ENCODE measurements at regions not wholly inside any gene's neighbourhood (a gene's known extent, or its start where the extent isn't known, plus 50 kb on each side); places are given as distances from the start of the nearest gene placed in this dataset.

- TF ChIP-seq POLR2A (IDR thresholded peaks at IDR 0.05) = no peak
- no peak for TF ChIP-seq CTCF (IDR thresholded peaks at IDR 0.05)
Measured at GRCh38 chr18:42617221-42617620, 498.3 kb downstream of the RIT2 start.
